Cardiac muscle cell (in vitro differentiated cells and primary cell): ENCODE measurements at regions not wholly inside any gene's neighbourhood (a gene's known extent, or its start where the extent isn't known, plus 50 kb on each side); places are given as distances from the start of the nearest gene placed in this dataset.
"Not testable (repeated sequence)": the region's sequence is repeated elsewhere in the genome, so short reads cannot be mapped to it uniquely, and the experiment has no call there.

Source experiments
- DNase-seq, 2 donors: peaks; one replicate each; pipeline versions ENCODE4 v3.0.0 to v3.0.0-alpha.2; 2010 to 2017; ENCODE audit warnings: low read depth in 1 of 2, low spot score in 1 of 2
- H3K27ac ChIP-seq: fragments of 200-600 bp; sonication (generic); 2 replicates; pipeline ENCODE4 v1.5.1; 2016
- H3K27me3 ChIP-seq: fragments of 200-600 bp; sonication (generic); 2 replicates; pipeline ENCODE4 v1.6.0; 2016; ENCODE audit warnings: control low read depth
- H3K36me3 ChIP-seq: fragments of 200-600 bp; sonication (generic); 2 replicates; pipeline ENCODE4 v1.5.1; 2016; ENCODE audit warnings: control low read depth
- H3K4me1 ChIP-seq: fragments of 200-600 bp; sonication (generic); 2 replicates; pipeline ENCODE4 v1.8.1; 2017; ENCODE audit warnings: low read depth, mild to moderate bottlenecking, mixed run types
- H3K4me3 ChIP-seq: fragments of 200-600 bp; sonication (generic); 2 replicates; pipeline ENCODE4 v1.5.1; 2016; ENCODE audit warnings: mild to moderate bottlenecking
- H3K9me3 ChIP-seq: fragments of 200-600 bp; sonication (generic); 2 replicates; pipeline ENCODE4 v1.5.1; 2017; ENCODE audit warnings: low read depth, mild to moderate bottlenecking, control low read depth
- TF ChIP-seq, protein P1 (sequence below): IDR thresholded peaks from 2 replicates; pipeline ENCODE4 v1.5.1; 2012; ENCODE audit warnings: low read depth, mild to moderate bottlenecking, low read length

DNA sequence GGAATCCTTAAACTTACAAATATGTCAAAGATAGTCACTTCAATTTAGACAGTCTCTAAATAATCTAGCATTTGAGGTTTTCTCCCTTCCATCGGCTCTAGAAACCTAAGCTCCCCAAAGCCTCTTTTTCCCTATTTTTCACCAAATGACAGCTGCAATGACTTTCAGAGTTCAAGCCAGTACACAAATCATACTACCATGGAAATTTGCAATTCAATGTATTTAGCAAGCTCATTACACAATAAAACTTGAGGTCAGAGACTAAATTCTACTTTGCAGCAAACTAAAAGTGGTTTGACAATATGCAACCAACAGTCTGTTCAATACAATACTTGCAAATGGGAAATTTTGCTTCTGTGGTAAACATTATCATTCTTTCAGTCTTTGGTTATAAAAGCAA is 80.3 kb downstream of the SKIDA1 start:
- no peak overlapping the region for H3K27ac ChIP-seq
- H3K36me3 ChIP-seq = no peaks in the 10 kb centered on the region
- H3K9me3 ChIP-seq = no peaks in the 10 kb centered on the region
- H3K27me3 ChIP-seq = no peaks in the 10 kb centered on the region
- H3K4me1 ChIP-seq = no peaks in the 10 kb centered on the region
- H3K4me3 ChIP-seq = no peak overlapping the region
- no peak for DNase-seq
- TF ChIP-seq, protein P1, sequence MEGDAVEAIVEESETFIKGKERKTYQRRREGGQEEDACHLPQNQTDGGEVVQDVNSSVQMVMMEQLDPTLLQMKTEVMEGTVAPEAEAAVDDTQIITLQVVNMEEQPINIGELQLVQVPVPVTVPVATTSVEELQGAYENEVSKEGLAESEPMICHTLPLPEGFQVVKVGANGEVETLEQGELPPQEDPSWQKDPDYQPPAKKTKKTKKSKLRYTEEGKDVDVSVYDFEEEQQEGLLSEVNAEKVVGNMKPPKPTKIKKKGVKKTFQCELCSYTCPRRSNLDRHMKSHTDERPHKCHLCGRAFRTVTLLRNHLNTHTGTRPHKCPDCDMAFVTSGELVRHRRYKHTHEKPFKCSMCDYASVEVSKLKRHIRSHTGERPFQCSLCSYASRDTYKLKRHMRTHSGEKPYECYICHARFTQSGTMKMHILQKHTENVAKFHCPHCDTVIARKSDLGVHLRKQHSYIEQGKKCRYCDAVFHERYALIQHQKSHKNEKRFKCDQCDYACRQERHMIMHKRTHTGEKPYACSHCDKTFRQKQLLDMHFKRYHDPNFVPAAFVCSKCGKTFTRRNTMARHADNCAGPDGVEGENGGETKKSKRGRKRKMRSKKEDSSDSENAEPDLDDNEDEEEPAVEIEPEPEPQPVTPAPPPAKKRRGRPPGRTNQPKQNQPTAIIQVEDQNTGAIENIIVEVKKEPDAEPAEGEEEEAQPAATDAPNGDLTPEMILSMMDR = no peak

DNA sequence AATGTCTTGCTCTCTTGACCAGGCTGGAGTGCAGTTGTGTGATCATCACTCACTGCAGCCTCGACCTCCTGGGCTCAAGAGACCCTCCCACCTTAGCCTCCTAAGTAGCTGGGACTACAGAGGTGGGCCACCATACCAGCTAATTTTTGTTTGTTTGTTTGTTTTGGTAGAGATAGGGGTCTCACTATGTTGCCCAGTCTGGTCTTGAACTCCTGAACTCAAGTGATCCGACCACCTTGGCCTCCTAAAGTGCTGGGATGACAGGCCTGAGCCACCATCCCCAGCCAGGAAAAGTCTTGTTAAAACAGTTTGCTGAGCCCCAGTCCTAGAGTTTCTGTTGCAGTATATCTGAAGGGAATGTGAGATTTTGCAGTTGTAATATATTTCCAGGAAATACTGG is 83.9 kb downstream of the SKIDA1 start:
- no peak for DNase-seq
- TF ChIP-seq, protein P1 = no peak
- no peaks in the 10 kb centered on the region for H3K36me3 ChIP-seq
- no peak overlapping the region for H3K27ac ChIP-seq
- H3K4me1 ChIP-seq = no peaks in the 10 kb centered on the region
- H3K4me3 ChIP-seq = no peak overlapping the region
- H3K27me3 ChIP-seq = no peaks in the 10 kb centered on the region
- no peaks in the 10 kb centered on the region for H3K9me3 ChIP-seq

DNA sequence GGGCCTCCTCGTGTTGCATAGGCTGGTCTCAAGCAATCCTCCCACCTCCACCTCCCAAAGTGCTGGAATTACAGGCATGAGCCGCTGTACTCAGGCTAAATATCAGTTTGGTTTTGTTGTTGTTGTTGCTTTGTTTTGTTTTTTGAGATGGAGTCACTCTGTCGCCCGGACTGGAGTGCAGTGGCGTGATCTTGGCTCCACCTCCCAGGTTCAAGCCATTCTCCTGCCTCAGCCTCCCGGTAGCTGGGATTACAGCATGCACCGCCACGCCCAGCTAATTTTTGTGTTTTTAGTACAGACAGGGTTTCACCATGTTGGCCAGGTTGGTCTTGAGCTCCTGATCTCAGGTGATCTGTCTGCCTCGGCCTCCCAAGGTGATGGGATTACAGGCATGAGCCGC is 86.6 kb downstream of the SKIDA1 start:
- not testable (repeated sequence) for H3K4me3 ChIP-seq, H3K4me1 ChIP-seq, H3K27me3 ChIP-seq, H3K27ac ChIP-seq, DNase-seq, H3K9me3 ChIP-seq, H3K36me3 ChIP-seq

DNA sequence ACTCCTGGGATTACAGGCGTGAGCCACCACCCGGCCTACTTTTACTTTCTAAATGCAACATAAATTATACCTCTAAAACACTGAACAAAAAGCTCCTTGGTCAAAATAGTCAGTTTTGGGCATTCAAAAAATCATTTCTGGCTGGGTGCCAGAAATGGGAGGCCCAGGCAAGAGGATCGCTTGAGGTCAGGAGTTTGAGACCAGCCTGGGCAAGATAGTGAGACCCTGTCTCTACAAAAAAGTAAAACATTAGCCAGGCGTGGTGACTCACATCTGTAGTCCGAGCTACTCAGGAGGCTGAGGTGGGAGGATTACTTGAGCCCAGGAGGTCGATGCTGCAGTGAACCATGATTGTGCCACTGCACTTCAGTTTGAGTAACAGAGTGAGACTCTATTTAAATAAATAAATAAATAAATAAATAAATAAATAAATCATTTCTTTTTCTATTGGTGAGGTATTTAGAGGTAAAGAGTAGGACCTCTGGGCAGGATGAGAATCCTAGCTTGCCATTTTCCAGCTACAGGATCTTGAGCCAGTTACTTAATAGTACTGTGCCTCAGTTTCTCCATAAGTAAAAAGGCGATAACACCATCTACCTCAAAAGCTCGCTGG is 87.6 kb downstream of the SKIDA1 start:
- Histone ChIP-seq H3K36me3 (no peaks in the 10 kb centered on the region), H3K27ac (no peak overlapping the region), H3K4me1 (no peaks in the 10 kb centered on the region), H3K4me3 (no peak overlapping the region), H3K9me3 (no peaks in the 10 kb centered on the region), H3K27me3 (no peaks in the 10 kb centered on the region)
- no peak for DNase-seq
- TF ChIP-seq, protein P1 = no peak

DNA sequence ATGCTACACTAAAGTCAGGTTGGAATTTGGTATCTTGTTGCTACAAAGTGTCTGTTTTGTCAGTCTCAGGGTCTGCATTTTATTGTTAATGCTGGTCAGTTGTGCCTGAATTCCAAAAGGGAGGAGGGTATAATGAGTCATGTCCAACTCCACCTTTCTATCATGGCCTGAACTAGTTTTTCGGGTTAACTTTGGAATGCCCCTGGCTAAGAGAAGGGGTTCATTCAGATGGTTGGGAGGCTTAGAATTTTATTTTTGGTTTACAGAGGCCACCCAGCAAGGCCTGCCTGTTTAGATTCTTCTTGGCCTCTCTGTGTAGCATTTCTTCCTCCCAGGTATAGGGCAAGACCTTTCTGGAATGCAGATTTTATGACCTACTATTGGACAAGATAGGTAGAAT is 93.2 kb downstream of the SKIDA1 start:
- Histone ChIP-seq H3K4me1 (no peaks in the 10 kb centered on the region), H3K27me3 (no peaks in the 10 kb centered on the region), H3K9me3 (no peaks in the 10 kb centered on the region), H3K4me3 (no peak overlapping the region), H3K27ac (no peak overlapping the region), H3K36me3 (no peaks in the 10 kb centered on the region)
- TF ChIP-seq, protein P1 = no peak
- DNase-seq = no peak

DNA sequence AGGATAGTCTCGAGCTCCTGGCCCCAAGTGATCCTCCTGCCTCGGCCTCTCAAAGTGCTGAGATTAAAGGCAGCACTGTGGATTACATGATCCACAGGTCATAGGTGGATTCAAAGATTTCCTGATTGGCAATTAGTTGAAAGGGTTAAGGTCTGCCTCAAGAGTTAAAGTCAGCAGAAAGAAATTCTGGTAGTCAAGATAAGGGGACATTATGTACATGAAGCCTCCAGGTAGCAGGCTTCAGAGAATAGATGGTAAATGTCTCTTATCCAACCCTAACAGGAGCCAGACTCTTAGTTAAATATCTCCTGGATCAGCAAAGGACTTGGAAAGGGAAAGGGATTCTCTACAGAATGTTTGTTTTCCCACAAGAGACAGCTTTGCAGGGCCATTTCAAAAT is 93.7 kb downstream of the SKIDA1 start:
- H3K36me3 ChIP-seq = no peaks in the 10 kb centered on the region
- no peak for DNase-seq
- no peaks in the 10 kb centered on the region for H3K9me3 ChIP-seq
- no peak overlapping the region for H3K4me3 ChIP-seq
- no peaks in the 10 kb centered on the region for H3K4me1 ChIP-seq
- TF ChIP-seq, protein P1 = no peak
- no peak overlapping the region for H3K27ac ChIP-seq
- no peaks in the 10 kb centered on the region for H3K27me3 ChIP-seq
